A549 (cell line): ENCODE measurements at regions not wholly inside any gene's neighbourhood (a gene's known extent, or its start where the extent isn't known, plus 50 kb on each side); places are given as distances from the start of the nearest gene placed in this dataset.

Experiments
- ATAC-seq, 2 experiments: fragments of 200-7000 bp in 1 of 2; fragments of >200 bp in 1 of 2; cut with Nextera tagmentation in 1 of 2; cut with Tn5 transposase in 1 of 2; 3 replicates each; pipeline versions ENCODE4 v1.8.0 to v1.9.1; 2018 to 2020; ENCODE audit warnings: mild to moderate bottlenecking in 1 of 2, moderate library complexity in 1 of 2
- CTCF ChIA-PET: fragments of 300-600 bp; sonication (Branson Sonifier 250); formaldehyde crosslinking; extraction: SDS; loops from one replicate; lab custom pipeline; 2021; ENCODE audit warnings: antibody characterized with exemption, inconsistent platforms; lab: Yijun Ruan, JAX
- POLR2A ChIA-PET: fragments of 350-600 bp; formaldehyde crosslinking; extraction: SDS; loops from one replicate; lab custom pipeline; 2021; ENCODE audit warnings: antibody characterized with exemption, inconsistent platforms; lab: Yijun Ruan, JAX
- DNase-seq, 2 experiments: peaks; one replicate each; pipeline versions ENCODE4 v3.0.0 to v3.0.0-alpha.2; 2011 to 2016; ENCODE audit warnings: low read depth in 1 of 2, low spot score in 1 of 2
- FAIRE-seq: peaks from 2 replicates; lab custom pipeline; 2011; peaks lifted over from hg19 to GRCh38; lab: Jason Lieb, UNC
- H3K27ac ChIP-seq, 2 experiments: fragments of >200 bp; sonication (Bioruptor Twin); formaldehyde crosslinking; 3 replicates each; pipeline ENCODE4 v1.5.1; 2016 to 2017
- H3K4me1 ChIP-seq: fragments of >200 bp; sonication (Bioruptor Twin); formaldehyde crosslinking; 3 replicates; pipeline ENCODE4 v1.6.1; 2016
- H3K4me2 ChIP-seq: fragments of >200 bp; sonication (Bioruptor Twin); formaldehyde crosslinking; 3 replicates; pipeline ENCODE4 v1.6.1; 2016
- H3K4me3 ChIP-seq: fragments of >200 bp; sonication (Bioruptor Twin); formaldehyde crosslinking; 3 replicates; pipeline ENCODE4 v1.5.1; 2016
- H3K9me3 ChIP-seq: fragments of >200 bp; sonication (Bioruptor Twin); formaldehyde crosslinking; 3 replicates; pipeline ENCODE4 v1.6.1; 2016
- CBX2 ChIP-seq: fragments of 200-600 bp; sonication (generic); IDR thresholded peaks from 2 replicates; pipeline ENCODE4 v1.6.1; 2016; ENCODE audit warnings: low read depth, mild to moderate bottlenecking, borderline replicate concordance
- FOSB ChIP-seq: fragments of 250-450 bp; sonication (Bioruptor Pico); IDR thresholded peaks from 2 replicates; pipeline ENCODE4 v1.5.0; 2020; ENCODE audit warnings: mild to moderate bottlenecking, moderate library complexity
- FOXS1 ChIP-seq: fragments of 250-450 bp; sonication (Bioruptor Pico); IDR thresholded peaks from 2 replicates; pipeline ENCODE4 v1.5.0; 2020; ENCODE audit warnings: mild to moderate bottlenecking, moderate library complexity
- GATA3 ChIP-seq: IDR thresholded peaks from 2 replicates; pipeline ENCODE4 v1.6.1; 2012; ENCODE audit warnings: borderline replicate concordance
- HMGXB4 ChIP-seq: fragments of 250-450 bp; sonication (Bioruptor Pico); IDR thresholded peaks from 2 replicates; pipeline ENCODE4 v1.5.0; 2021; ENCODE audit warnings: mild to moderate bottlenecking, moderate library complexity, borderline replicate concordance
- HOXA7 ChIP-seq: fragments of 250-450 bp; sonication (Bioruptor Pico); IDR thresholded peaks from 2 replicates; pipeline ENCODE4 v1.5.0; 2020; ENCODE audit warnings: mild to moderate bottlenecking, moderate library complexity
- JUN ChIP-seq, 2 experiments: fragments of >200 bp; sonication (Bioruptor Twin); formaldehyde crosslinking; IDR thresholded peaks; 2 replicates in 1 of 2; 3 replicates in 1 of 2; pipeline ENCODE4 v1.6.1; 2016 to 2017
- MAX ChIP-seq: IDR thresholded peaks from 2 replicates; pipeline ENCODE4 v1.6.1; 2012
- MYC ChIP-seq: IDR thresholded peaks from 2 replicates; pipeline ENCODE4 v1.6.1; 2012; ENCODE audit warnings: mild to moderate bottlenecking, inconsistent platforms, low read length, improper control_type of control experiment, borderline replicate concordance
- NPAS2 ChIP-seq: fragments of 250-450 bp; sonication (Bioruptor Pico); IDR thresholded peaks from 2 replicates; pipeline ENCODE4 v1.8.0; 2022; ENCODE audit warnings: mild to moderate bottlenecking, moderate library complexity, borderline replicate concordance
- PBX3 ChIP-seq: IDR thresholded peaks from 2 replicates; pipeline ENCODE4 v1.6.1; 2012
- RARB ChIP-seq: fragments of 250-450 bp; sonication (Bioruptor Pico); IDR thresholded peaks from 2 replicates; pipeline ENCODE4 v1.8.0; 2021; ENCODE audit warnings: mild to moderate bottlenecking, moderate library complexity
- TP53 ChIP-seq: fragments of 250-450 bp; sonication (Bioruptor Pico); IDR thresholded peaks from 2 replicates; pipeline ENCODE4 v1.5.0; 2021; ENCODE audit warnings: mild to moderate bottlenecking, moderate library complexity
- USF2 ChIP-seq: fragments of 450-650 bp; IDR thresholded peaks from 2 replicates; pipeline ENCODE4 v1.6.1; 2014; ENCODE audit warnings: antibody characterized with exemption
- ZFP36 ChIP-seq: fragments of 450-650 bp; IDR thresholded peaks from 2 replicates; pipeline ENCODE4 v1.6.1; 2014; ENCODE audit warnings: borderline replicate concordance; ENCODE audit not compliant: partially characterized antibody
- ZNF302 ChIP-seq: fragments of 250-450 bp; sonication (Bioruptor Pico); IDR thresholded peaks from 2 replicates; pipeline ENCODE4 v1.9.0; 2021; ENCODE audit warnings: inconsistent platforms, mild to moderate bottlenecking, moderate library complexity
- ZSCAN20 ChIP-seq: fragments of 250-450 bp; sonication (Bioruptor Pico); IDR thresholded peaks from 2 replicates; pipeline ENCODE4 v1.8.0; 2022; ENCODE audit warnings: mild to moderate bottlenecking, moderate library complexity
- WGBS: methylation state at CpG from one replicate; pipeline ENCODE4 v1.1.6; 2017; ENCODE audit errors: missing lambda C conversion rate; 5-methylcytosine and 5-hydroxymethylcytosine counted together

- WGBS, result 92% methylated on average over 4 of the region's 4 CpGs
- no peak for FAIRE-seq
- CTCF ChIA-PET, result interaction anchor here (1.4 kb wide), 1 partner anchor 9 kb away, joined by 4 read pairs; no protein-coding TSS in a partner anchor
- H3K9me3 ChIP-seq, result peaks cover 16% of the 10 kb centered on the region
- no peak overlapping the region for H3K4me2 ChIP-seq
- no peak overlapping the region for H3K27ac ChIP-seq
- no peak overlapping the region for H3K4me3 ChIP-seq
- ATAC-seq, result no peak
- peaks cover 22% of the 10 kb centered on the region for H3K4me1 ChIP-seq
- POLR2A ChIA-PET, result no interaction called here
- DNase-seq, result no peak
- TF ChIP-seq TP53 (CRISPR knock-in tag) (no peak), ZSCAN20 (CRISPR knock-in tag) (no peak), CBX2 (no peak), ZFP36 (no peak), ZNF302 (CRISPR knock-in tag) (no peak), NPAS2 (no peak)
- TF ChIP-seq, all 56 proteins: peak for 0
These were observed 158.1 kb upstream of the HMHB1 start for GRCh38 chr5:143653766-143654282.

GRCh38 chr5:143653256-143653655 lies 158.7 kb upstream of the HMHB1 start:
- H3K4me2 ChIP-seq, result no peak overlapping the region
- ChIA-PET POLR2A (no interaction called here), CTCF (interaction anchor here (0.9 to 1.4 kb wide), 2 partner anchors 9 to 12 kb away, joined by 3 to 4 read pairs; no protein-coding TSS in a partner anchor)
- H3K4me1 ChIP-seq, result peaks cover 16% of the 10 kb centered on the region
- FAIRE-seq (no peak), DNase-seq (no peak), ATAC-seq (no peak)
- WGBS, result 96% methylated on average over 2 of the region's 2 CpGs
- H3K4me3 ChIP-seq, result no peak overlapping the region
- TF ChIP-seq GATA3 (no peak), USF2 (no peak), HOXA7 (CRISPR knock-in tag) (no peak)
- H3K9me3 ChIP-seq, result peaks cover 16% of the 10 kb centered on the region
- no peak overlapping the region for H3K27ac ChIP-seq

- Histone ChIP-seq H3K4me2 (no peak overlapping the region), H3K4me1 (peaks cover 6% of the 10 kb centered on the region; the same call in 1 of the 3 replicates), H3K4me3 (no peak overlapping the region), H3K9me3 (peaks cover 16% of the 10 kb centered on the region), H3K27ac (peak overlapping the region in 1 of 2 experiments; percentile 2; a peak in 1 of 6 replicates)
- FAIRE-seq (peak; percentile 70), ATAC-seq (no peak), DNase-seq (no peak)
- 85% methylated on average over 3 of the region's 3 CpGs for WGBS
- POLR2A ChIA-PET, result no interaction called here
- no peak for TF ChIP-seq FOXS1 (CRISPR knock-in tag)
- no peak for TF ChIP-seq HMGXB4
- no peak for TF ChIP-seq FOSB (CRISPR knock-in tag)
- TF ChIP-seq CBX2, result no peak
- TF ChIP-seq MAX, result no peak
- TF ChIP-seq, all 56 proteins: peak for 0
- CTCF ChIA-PET, result interaction anchor here (0.9 to 1.4 kb wide), 3 partner anchors 8 to 13 kb away, joined by 3 to 4 read pairs (median 4); no protein-coding TSS in a partner anchor
These were observed 159.8 kb upstream of the HMHB1 start for GRCh38 chr5:143652108-143652700.

GRCh38 chr5:143649937-143650621 lies 161.9 kb upstream of the HMHB1 start:
- 92% methylated on average over 5 of the region's 5 CpGs for WGBS

More at GRCh38 chr5:143649937-143650621, 161.9 kb upstream of the HMHB1 start:
- POLR2A ChIA-PET, result no interaction called here
- DNase-seq (no peak), FAIRE-seq (no peak), ATAC-seq (no peak)
- H3K27ac ChIP-seq, result peak overlapping the region in 1 of 2 experiments; percentile 21; a peak in 1 of 6 replicates
- TF ChIP-seq ZNF302 (CRISPR knock-in tag) (no peak), MYC (no peak), RARB (CRISPR knock-in tag) (no peak), PBX3 (no peak), JUN (IDR thresholded peaks at IDR 0.05) (no peak), TP53 (CRISPR knock-in tag) (no peak)
- H3K4me2 ChIP-seq, result no peak overlapping the region
- H3K4me3 ChIP-seq, result no peak overlapping the region
- peaks cover 16% of the 10 kb centered on the region for H3K9me3 ChIP-seq
- CTCF ChIA-PET, result interaction anchor here (0.6 to 1.4 kb wide), 3 partner anchors 13 to 279 kb away, joined by 3 to 5 read pairs (median 5); no protein-coding TSS in a partner anchor
- H3K4me1 ChIP-seq, result peaks cover 5% of the 10 kb centered on the region; the same call in 1 of the 3 replicates
